ENCODE measurements at regions not wholly inside any gene's neighbourhood (a gene's known extent, or its start where the extent isn't known, plus 50 kb on each side); places are given as distances from the start of the nearest gene placed in this dataset.

GRCh38 chr2:120549841-120550240, 185.8 kb upstream of the GLI2 start:
- intact Hi-C loops (cut with DNase I): loop anchor here in 1 of 2 donors (5.0 to 10.0 kb wide), 2 partner anchors 127 to 205 kb away; partner anchors contain the start of gene INHBB
- H3K4me1 ChIP-seq (replicated peaks in 1 of 2): peaks cover 23 to 27% of the 10 kb centered on the region in 2 donors
- H3K4me3 ChIP-seq: no peak overlapping the region
- TF ChIP-seq POLR2A (IDR thresholded peaks at IDR 0.05) (no peak), CTCF (IDR thresholded peaks at IDR 0.05) (no peak)
- H3K27ac ChIP-seq: no peak overlapping the region
- no peaks in the 10 kb centered on the region for H3K9me3 ChIP-seq (replicated peaks in 1 of 3)
- WGBS, 4 donors: 80 to 90% (median 87%) methylated on average over 3 to 6 of the region's 6 CpGs
- DNase-seq: no peak
- no peaks in the 10 kb centered on the region for H3K27me3 ChIP-seq
- no peaks in the 10 kb centered on the region for H3K36me3 ChIP-seq (replicated peaks in 1 of 2)

- no peak for DNase-seq
- Histone ChIP-seq H3K9me3 (replicated peaks in 1 of 3) (no peaks in the 10 kb centered on the region), H3K27me3 (no peaks in the 10 kb centered on the region), H3K4me3 (no peak overlapping the region), H3K4me1 (replicated peaks in 1 of 2) (peaks cover 23 to 27% of the 10 kb centered on the region in 2 donors), H3K36me3 (replicated peaks in 1 of 2) (no peaks in the 10 kb centered on the region), H3K27ac (peak overlapping the region in 1 of 5 donors; percentile 46)
- 77 to 91% (median 89%) methylated on average over 3 to 4 of the region's 4 CpGs for WGBS, 4 donors
- TF ChIP-seq POLR2A (IDR thresholded peaks at IDR 0.05): no peak
- no peak for TF ChIP-seq CTCF (IDR thresholded peaks at IDR 0.05)
- intact Hi-C loops (cut with DNase I): loop anchor here in 1 of 2 donors (5.0 to 10.0 kb wide), 2 partner anchors 127 to 205 kb away; partner anchors contain the start of gene INHBB
Measured at GRCh38 chr2:120550282-120550681, 185.4 kb upstream of the GLI2 start.

- no peaks in the 10 kb centered on the region for H3K27me3 ChIP-seq
- TF ChIP-seq CTCF (IDR thresholded peaks at IDR 0.05) (no peak), POLR2A (IDR thresholded peaks at IDR 0.05) (no peak)
- H3K36me3 ChIP-seq (replicated peaks in 1 of 2): no peaks in the 10 kb centered on the region
- H3K4me1 ChIP-seq (replicated peaks in 1 of 2): peaks cover 23 to 27% of the 10 kb centered on the region in 2 donors
- H3K4me3 ChIP-seq: no peak overlapping the region
- WGBS, 4 donors: 47 to 54% (median 48%) methylated on average over 2 of the region's 2 CpGs
- peak in 6 of 7 donors; percentile 29 to 68 (median 52) for DNase-seq
- no peaks in the 10 kb centered on the region for H3K9me3 ChIP-seq (replicated peaks in 1 of 3)
- intact Hi-C loops (cut with DNase I): loop anchor here in 1 of 2 donors (5.0 to 10.0 kb wide), 2 partner anchors 126 to 206 kb away; partner anchors contain the start of gene INHBB
- H3K27ac ChIP-seq: peak overlapping the region in 3 of 5 donors; percentile 11 to 46 (median 41)
Measured at GRCh38 chr2:120550893-120551446, 184.7 kb upstream of the GLI2 start.

- Histone ChIP-seq H3K36me3 (replicated peaks in 1 of 2) (no peaks in the 10 kb centered on the region), H3K4me3 (no peak overlapping the region), H3K9me3 (replicated peaks in 1 of 3) (no peaks in the 10 kb centered on the region), H3K4me1 (replicated peaks in 1 of 2) (peaks cover 23 to 27% of the 10 kb centered on the region in 2 donors), H3K27me3 (no peaks in the 10 kb centered on the region), H3K27ac (peak overlapping the region in 2 of 5 donors; percentile 22 to 56)
- WGBS, 4 donors: 49 to 59% (median 53%) methylated on average over 3 of the region's 3 CpGs
- no peak for DNase-seq
- intact Hi-C loops (cut with DNase I): loop anchor here in 1 of 2 donors (5.0 to 10.0 kb wide), 2 partner anchors 126 to 207 kb away; partner anchors contain the start of gene INHBB
- TF ChIP-seq CTCF (IDR thresholded peaks at IDR 0.05): no peak
- no peak for TF ChIP-seq POLR2A (IDR thresholded peaks at IDR 0.05)
Measured at GRCh38 chr2:120551522-120551921, 184.1 kb upstream of the GLI2 start.
